Trophoblast cell (in vitro differentiated cells and primary cell): ENCODE measurements at regions not wholly inside any gene's neighbourhood (a gene's known extent, or its start where the extent isn't known, plus 50 kb on each side); places are given as distances from the start of the nearest gene placed in this dataset.
"Not testable (repeated sequence)": the region's sequence is repeated elsewhere in the genome, so short reads cannot be mapped to it uniquely, and the experiment has no call there.

Source experiments
- DNase-seq, 2 donors: peaks; one replicate each; pipeline ENCODE4 v3.0.0-alpha.2; 2016
- H2AFZ ChIP-seq: 2 replicates; pipeline ENCODE4 v1.6.1; 2013; ENCODE audit warnings: low read length, moderate library complexity, mild to moderate bottlenecking; ENCODE audit not compliant: insufficient read depth, poor library complexity
- H2AK5ac ChIP-seq: 2 replicates; pipeline ENCODE4 v1.6.1; 2013; ENCODE audit warnings: mild to moderate bottlenecking, low read length
- H2BK120ac ChIP-seq: 2 replicates; pipeline ENCODE4 v1.6.1; 2013; ENCODE audit warnings: low read length, mild to moderate bottlenecking, moderate library complexity; ENCODE audit not compliant: insufficient read depth, poor library complexity
- H2BK12ac ChIP-seq: 2 replicates; pipeline ENCODE4 v1.6.1; 2013; ENCODE audit warnings: mild to moderate bottlenecking, low read length, moderate library complexity
- H2BK5ac ChIP-seq: 2 replicates; pipeline ENCODE4 v1.6.1; 2013; ENCODE audit warnings: low read length, low read depth, moderate library complexity, mild to moderate bottlenecking; ENCODE audit not compliant: poor library complexity
- H3K14ac ChIP-seq: 2 replicates; pipeline ENCODE4 v1.6.1; 2013; ENCODE audit warnings: mild to moderate bottlenecking, low read length
- H3K18ac ChIP-seq: 2 replicates; pipeline ENCODE4 v1.6.1; 2013; ENCODE audit warnings: mild to moderate bottlenecking, low read length
- H3K23ac ChIP-seq: 2 replicates; pipeline ENCODE4 v1.6.1; 2013; ENCODE audit warnings: low read length
- H3K27ac ChIP-seq: 2 replicates; pipeline ENCODE4 v1.5.1; 2013; ENCODE audit warnings: low read depth, mild to moderate bottlenecking, inconsistent platforms, low read length, moderate library complexity
- H3K27me3 ChIP-seq: 2 replicates; pipeline ENCODE4 v1.6.1; 2013; ENCODE audit warnings: inconsistent platforms, mild to moderate bottlenecking, low read length, moderate library complexity; ENCODE audit not compliant: insufficient read depth
- H3K36me3 ChIP-seq, 2 experiments: 1 replicate in 1 of 2; 2 replicates in 1 of 2; pipeline ENCODE4 v1.6.1; 2013; ENCODE audit warnings: low read length in 2 of 2, mild to moderate bottlenecking in 2 of 2, moderate library complexity in 1 of 2; ENCODE audit not compliant: insufficient read depth in 2 of 2, control insufficient read depth in 1 of 2
- H3K4ac ChIP-seq: 2 replicates; pipeline ENCODE4 v1.6.1; 2013; ENCODE audit warnings: low read depth, mild to moderate bottlenecking, low read length, moderate library complexity
- H3K4me1 ChIP-seq, 2 experiments: 1 replicate in 1 of 2; 2 replicates in 1 of 2; pipeline ENCODE4 v1.6.1; 2013; ENCODE audit warnings: low read length in 2 of 2, mild to moderate bottlenecking in 2 of 2, moderate library complexity in 1 of 2; ENCODE audit not compliant: insufficient read depth in 2 of 2, control insufficient read depth in 1 of 2
- H3K4me2 ChIP-seq: 2 replicates; pipeline ENCODE4 v1.6.1; 2013; ENCODE audit warnings: inconsistent platforms, mild to moderate bottlenecking, low read length, moderate library complexity
- H3K4me3 ChIP-seq: 2 replicates; pipeline ENCODE4 v1.5.1; 2013; ENCODE audit warnings: mild to moderate bottlenecking, low read depth, low read length, inconsistent platforms
- H3K79me1 ChIP-seq: one replicate; pipeline ENCODE4 v1.6.1; 2013; ENCODE audit warnings: low read length
- H3K79me2 ChIP-seq: 2 replicates; pipeline ENCODE4 v1.6.1; 2013; ENCODE audit warnings: low read length, mild to moderate bottlenecking; ENCODE audit not compliant: control insufficient read depth, insufficient read depth, poor library complexity
- H3K9ac ChIP-seq: 2 replicates; pipeline ENCODE4 v1.6.1; 2013; ENCODE audit warnings: mild to moderate bottlenecking, low read length
- H3K9me3 ChIP-seq: 2 replicates; pipeline ENCODE4 v1.6.1; 2013; ENCODE audit warnings: low read depth, mild to moderate bottlenecking, control low read depth, inconsistent platforms, low read length; ENCODE audit not compliant: insufficient read depth
- H4K12ac ChIP-seq: 2 replicates; pipeline ENCODE4 v1.6.1; 2013; ENCODE audit warnings: low read depth, mild to moderate bottlenecking, low read length, moderate library complexity
- H4K8ac ChIP-seq: 2 replicates; pipeline ENCODE4 v1.6.1; 2013; ENCODE audit warnings: low read depth, mild to moderate bottlenecking, low read length, moderate library complexity
- H4K91ac ChIP-seq: one replicate; pipeline ENCODE4 v1.6.1; 2013; ENCODE audit warnings: low read depth, mild to moderate bottlenecking, low read length, moderate library complexity
- WGBS: extraction: QIAGEN DNeasy Blood & Tissue Kit; methylation state at CpG from one replicate; pipeline ENCODE4 v1.1.7; 2013; ENCODE audit warnings: missing lambda C conversion rate; ENCODE audit not compliant: insufficient read length, insufficient coverage; ENCODE audit errors: extremely low coverage; 5-methylcytosine and 5-hydroxymethylcytosine counted together

- H3K27me3 ChIP-seq, H4K8ac ChIP-seq, H3K4me2 ChIP-seq, DNase-seq, H3K9ac ChIP-seq, H2BK5ac ChIP-seq, H2BK120ac ChIP-seq, H3K18ac ChIP-seq, H2AK5ac ChIP-seq, H2BK12ac ChIP-seq, H3K36me3 ChIP-seq, H4K91ac ChIP-seq, H2AFZ ChIP-seq, H3K9me3 ChIP-seq, H3K23ac ChIP-seq, H3K14ac ChIP-seq, H3K27ac ChIP-seq, H3K4ac ChIP-seq, H4K12ac ChIP-seq, H3K79me2 ChIP-seq, H3K4me3 ChIP-seq: not testable (repeated sequence)
- peaks cover 28% of the 10 kb centered on the region for H3K79me1 ChIP-seq
- WGBS: no CpG with 5 or more reads among the region's 26 CpGs
- H3K4me1 ChIP-seq: peaks cover 16 to 18% of the 10 kb centered on the region in 2 experiments
Measured at GRCh38 chr10:78468731-78469130, 435.1 kb downstream of the RPS24 start.

- no peaks in the 10 kb centered on the region for H3K36me3 ChIP-seq
- no peaks in the 10 kb centered on the region for H3K9me3 ChIP-seq
- no peak overlapping the region for H3K4me3 ChIP-seq
- peak overlapping the region; percentile 100 for H2BK12ac ChIP-seq
- peaks cover 24% of the 10 kb centered on the region for H3K79me1 ChIP-seq
- no CpG with 5 or more reads among the region's 7 CpGs for WGBS
- no peak overlapping the region for H4K12ac ChIP-seq
- H3K23ac ChIP-seq: no peak overlapping the region
- peak overlapping the region; percentile 100 for H2BK120ac ChIP-seq
- peak overlapping the region; percentile 92 for H3K27ac ChIP-seq
- H3K79me2 ChIP-seq: peaks cover 7% of the 10 kb centered on the region
- peak overlapping the region; percentile 100 for H3K14ac ChIP-seq
- H3K4me1 ChIP-seq: peaks cover 15 to 16% of the 10 kb centered on the region in 2 experiments
- DNase-seq: no peak
- H3K18ac ChIP-seq: peak overlapping the region; percentile 96
- no peak overlapping the region for H3K9ac ChIP-seq
- H4K91ac ChIP-seq: peak overlapping the region; percentile 100
- H3K27me3 ChIP-seq: no peaks in the 10 kb centered on the region
- peak overlapping the region; percentile 99 for H2BK5ac ChIP-seq
- H4K8ac ChIP-seq: peak overlapping the region; percentile 97
- no peak overlapping the region for H2AFZ ChIP-seq
- peak overlapping the region; percentile 61 for H2AK5ac ChIP-seq
- H3K4me2 ChIP-seq: no peak overlapping the region
- peak overlapping the region; percentile 95 for H3K4ac ChIP-seq
Measured at GRCh38 chr10:78470267-78471103, 436.8 kb downstream of the RPS24 start.

DNA sequence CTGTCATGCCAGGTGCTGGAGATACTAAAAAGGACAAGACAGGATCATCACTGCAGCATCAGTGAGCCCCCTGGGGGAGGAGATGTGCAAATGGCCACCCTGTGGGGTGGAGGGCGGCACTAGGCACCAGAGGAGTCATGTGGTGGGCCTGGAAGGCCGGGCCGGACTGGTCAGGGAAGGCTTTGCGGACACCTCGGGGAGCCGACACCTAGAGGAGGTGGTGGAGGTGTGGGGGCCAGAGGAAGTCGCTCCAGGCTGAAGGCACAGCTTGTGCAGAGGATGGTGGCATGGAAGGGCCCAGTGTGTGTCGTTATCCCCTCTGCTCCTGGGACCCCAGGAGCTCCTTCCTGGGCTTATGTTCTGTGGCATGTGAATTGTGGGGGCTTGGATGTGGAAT lies 437.7 kb downstream of the RPS24 start:
- Histone ChIP-seq H3K79me1 (peaks cover 26% of the 10 kb centered on the region), H3K23ac (no peak overlapping the region), H3K9ac (no peak overlapping the region), H3K4ac (peak overlapping the region; percentile 95), H2AFZ (peak overlapping the region; percentile 86), H2BK120ac (peak overlapping the region; percentile 100), H3K79me2 (peaks cover 7% of the 10 kb centered on the region), H4K91ac (peak overlapping the region; percentile 100), H3K9me3 (no peaks in the 10 kb centered on the region), H2AK5ac (peak overlapping the region; percentile 100), H3K18ac (peak overlapping the region; percentile 96), H3K27ac (peak overlapping the region; percentile 92), H3K4me2 (no peak overlapping the region), H2BK12ac (peak overlapping the region; percentile 100), H2BK5ac (peak overlapping the region; percentile 99), H3K27me3 (no peaks in the 10 kb centered on the region), H3K4me3 (no peak overlapping the region), H3K4me1 (peaks cover 13 to 16% of the 10 kb centered on the region in 2 experiments), H3K36me3 (no peaks in the 10 kb centered on the region), H4K8ac (peak overlapping the region; percentile 97), H4K12ac (peak overlapping the region; percentile 86), H3K14ac (peak overlapping the region; percentile 100)
- WGBS: no CpG with 5 or more reads among the region's 8 CpGs
- no peak for DNase-seq

DNA sequence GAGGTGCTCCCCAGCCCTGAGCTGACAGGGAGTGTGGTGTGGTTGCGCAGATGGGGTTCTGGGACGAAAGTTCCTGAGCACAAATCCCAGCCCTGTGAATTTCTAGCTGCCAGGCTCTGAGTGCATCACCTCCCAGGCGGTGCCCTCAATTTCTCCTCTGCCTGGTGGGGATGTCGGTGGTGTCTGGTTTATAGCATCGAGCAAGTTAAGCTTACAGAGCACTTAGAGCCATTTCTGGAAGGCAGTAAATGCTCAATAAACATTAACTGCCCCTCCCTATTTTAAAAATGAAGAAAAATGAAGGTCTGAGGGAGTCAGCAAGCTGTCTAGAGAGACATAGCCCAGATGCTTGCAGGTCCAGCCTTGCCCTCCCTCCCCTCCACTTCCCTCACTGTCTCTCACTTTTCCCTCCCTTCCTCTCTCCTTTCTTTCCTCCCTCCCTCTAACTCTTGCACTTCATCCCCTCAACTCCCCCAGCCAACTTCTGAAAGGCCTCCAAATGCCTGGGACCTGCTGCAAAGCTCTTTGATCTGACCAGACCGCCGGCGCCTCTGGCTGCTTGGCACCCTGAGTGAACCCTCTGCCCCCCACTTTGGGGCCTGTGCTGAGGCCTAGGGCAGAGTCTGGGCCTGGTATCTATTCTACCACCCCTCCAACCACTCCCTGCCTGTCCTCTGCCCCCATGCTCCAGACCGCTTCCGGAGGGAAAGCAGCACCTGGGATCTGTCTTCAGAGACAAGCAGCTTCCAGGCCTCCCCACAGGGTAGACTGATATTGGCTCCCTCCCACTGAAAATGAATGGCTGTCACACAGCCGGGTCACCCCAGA lies 438.3 kb downstream of the RPS24 start:
- Histone ChIP-seq H3K27ac (peak overlapping the region; percentile 93), H3K79me2 (peaks cover 7% of the 10 kb centered on the region), H3K9ac (no peak overlapping the region), H3K4me2 (peak overlapping the region; percentile 8), H3K14ac (peak overlapping the region; percentile 100), H2BK120ac (peak overlapping the region; percentile 100), H2AFZ (peak overlapping the region; percentile 86), H3K27me3 (no peaks in the 10 kb centered on the region), H3K4me3 (no peak overlapping the region), H2BK12ac (peak overlapping the region; percentile 100), H2AK5ac (peak overlapping the region; percentile 100), H2BK5ac (peak overlapping the region; percentile 99), H3K79me1 (peaks cover 29% of the 10 kb centered on the region), H3K36me3 (no peaks in the 10 kb centered on the region), H4K8ac (peak overlapping the region; percentile 97), H4K91ac (peak overlapping the region; percentile 100), H3K4ac (peak overlapping the region; percentile 95), H3K18ac (peak overlapping the region; percentile 96), H3K4me1 (peaks cover 13 to 16% of the 10 kb centered on the region in 2 experiments), H3K9me3 (no peaks in the 10 kb centered on the region), H3K23ac (no peak overlapping the region), H4K12ac (peak overlapping the region; percentile 86)
- WGBS: no CpG with 5 or more reads among the region's 11 CpGs
- DNase-seq: no peak
